ENCODE measurements at regions not wholly inside any gene's neighbourhood (a gene's known extent, or its start where the extent isn't known, plus 50 kb on each side); places are given as distances from the start of the nearest gene placed in this dataset.
"Not testable (repeated sequence)": the region's sequence is repeated elsewhere in the genome, so short reads cannot be mapped to it uniquely, and the experiment has no call there.

- DNase-seq (ENCODE audit: low read depth, low spot score), result no peak
These were observed 277.0 kb upstream of the ZEB2 start for GRCh38 chr2:144796936-144797335.

- no peak for DNase-seq (ENCODE audit: low read depth, low spot score)
These were observed 276.2 kb upstream of the ZEB2 start for GRCh38 chr2:144796164-144796563.

DNA sequence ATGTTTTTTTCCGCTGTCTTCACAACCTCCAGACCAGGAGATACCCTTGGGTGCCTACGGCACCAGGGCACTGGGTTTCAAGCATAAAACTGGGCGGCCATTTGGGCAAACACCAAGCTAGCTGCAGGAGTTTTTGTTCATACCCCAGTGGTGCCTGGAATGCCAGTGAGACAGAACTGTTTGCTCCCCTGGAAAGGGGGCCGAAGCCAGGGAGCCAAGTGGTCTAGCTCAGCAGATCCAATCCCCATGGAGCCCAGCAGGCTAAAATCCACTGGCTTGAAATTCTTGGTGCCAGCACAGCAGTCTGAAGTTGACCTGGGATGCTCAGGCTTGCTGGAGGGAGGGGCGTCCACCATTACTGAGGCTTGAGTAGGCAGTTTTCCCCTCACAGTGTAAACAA lies 265.3 kb upstream of the ZEB2 start:
- DNase-seq (ENCODE audit: low read depth, low spot score), result no peak

- DNase-seq (ENCODE audit: low read depth, low spot score), result no peak
These were observed 261.1 kb upstream of the ZEB2 start for GRCh38 chr2:144780983-144781382.

- DNase-seq (ENCODE audit: low read depth, low spot score), result no peak
These were observed 256.8 kb upstream of the ZEB2 start for GRCh38 chr2:144776766-144777165.

DNA sequence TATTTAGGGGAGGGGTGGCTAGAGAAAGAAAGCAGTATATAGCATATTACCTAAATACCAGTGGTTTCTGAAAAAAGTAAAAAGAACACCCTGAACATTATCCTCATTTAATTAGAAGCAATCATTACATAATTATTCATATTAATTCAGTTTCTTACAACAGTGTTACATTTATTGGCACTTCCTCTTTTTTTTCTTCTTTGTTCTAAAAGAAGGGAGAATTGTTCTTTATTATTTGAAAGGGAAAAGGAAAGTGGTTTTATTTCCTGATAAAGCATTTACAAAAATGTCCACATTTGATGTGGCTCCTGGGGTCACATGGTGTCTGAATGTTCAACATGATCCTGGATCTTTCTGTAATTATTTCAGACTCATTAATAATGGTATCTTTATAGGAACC lies 254.9 kb upstream of the ZEB2 start:
- DNase-seq (ENCODE audit: low read depth, low spot score), result no peak

DNA sequence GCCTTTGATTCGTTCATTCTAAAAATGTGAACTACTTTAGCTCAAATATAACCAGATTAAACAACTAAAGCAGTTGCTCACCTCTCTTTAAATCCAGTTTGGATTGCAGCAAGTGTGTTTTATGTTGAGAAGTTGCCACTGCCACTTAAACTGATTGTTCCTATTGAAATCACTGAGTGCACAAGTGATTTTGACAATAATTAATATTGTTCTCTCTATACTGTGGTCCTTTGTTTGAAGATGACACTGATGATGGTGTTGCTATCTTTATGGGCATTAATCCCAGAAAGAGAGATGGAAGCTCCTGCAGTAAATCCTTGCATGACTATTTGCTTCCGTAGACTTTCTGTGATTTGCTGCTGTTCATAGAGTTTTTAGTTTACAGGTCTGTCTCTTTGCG lies 251.4 kb upstream of the ZEB2 start:
- no peak for DNase-seq (ENCODE audit: low read depth, low spot score)

DNA sequence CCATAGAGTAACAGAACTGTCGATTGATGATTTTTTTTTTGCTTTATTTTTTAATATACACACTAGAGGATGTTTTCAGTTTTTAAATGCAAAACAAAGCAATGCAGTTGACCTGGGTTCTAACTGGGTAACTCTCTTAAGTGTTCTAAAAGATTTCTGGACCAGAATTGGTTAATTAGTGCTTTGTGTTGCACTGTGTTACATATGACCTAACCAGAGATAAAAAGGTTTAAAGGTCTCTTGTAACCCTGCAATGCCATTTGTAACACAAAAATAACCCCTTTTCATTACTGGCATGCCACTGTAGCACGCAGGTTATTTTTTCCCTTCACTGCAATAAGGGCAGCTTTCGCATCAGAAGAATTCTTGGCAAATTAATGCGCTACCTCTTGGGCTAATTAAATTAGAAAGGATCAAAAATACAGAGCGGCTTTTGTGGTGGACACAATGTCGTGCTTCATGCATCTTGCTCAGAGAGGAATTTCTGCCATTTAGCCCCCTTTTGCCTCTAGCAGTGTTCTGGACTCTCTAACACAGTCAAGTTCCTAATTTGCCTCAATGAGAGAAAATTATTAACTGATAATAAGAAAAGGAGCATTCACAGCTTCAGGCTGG lies 250.8 kb upstream of the ZEB2 start:
- no peak for DNase-seq (ENCODE audit: low read depth, low spot score)

- not testable (repeated sequence) for DNase-seq (ENCODE audit: low read depth, low spot score)
These were observed 241.0 kb upstream of the ZEB2 start for GRCh38 chr2:144760939-144761338.

DNA sequence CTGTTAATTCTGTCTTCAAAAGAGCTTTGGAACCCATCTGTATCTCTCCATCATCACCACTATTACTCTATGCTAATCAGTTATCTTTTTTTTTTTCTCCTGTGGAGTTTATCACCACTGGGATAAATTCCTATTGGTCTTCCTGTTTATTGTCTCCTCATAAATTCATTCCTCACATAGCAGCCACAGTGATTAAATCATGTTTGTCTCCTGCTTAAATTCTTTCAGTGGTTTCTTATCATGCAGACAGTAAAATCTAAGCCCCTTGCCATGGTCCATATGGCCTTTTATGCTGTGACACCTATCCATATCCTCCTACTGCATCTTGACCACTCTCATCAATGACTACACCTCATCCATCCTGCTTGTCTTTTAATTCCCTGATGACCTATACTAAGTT lies 239.8 kb upstream of the ZEB2 start:
- DNase-seq (ENCODE audit: low read depth, low spot score), result no peak

DNA sequence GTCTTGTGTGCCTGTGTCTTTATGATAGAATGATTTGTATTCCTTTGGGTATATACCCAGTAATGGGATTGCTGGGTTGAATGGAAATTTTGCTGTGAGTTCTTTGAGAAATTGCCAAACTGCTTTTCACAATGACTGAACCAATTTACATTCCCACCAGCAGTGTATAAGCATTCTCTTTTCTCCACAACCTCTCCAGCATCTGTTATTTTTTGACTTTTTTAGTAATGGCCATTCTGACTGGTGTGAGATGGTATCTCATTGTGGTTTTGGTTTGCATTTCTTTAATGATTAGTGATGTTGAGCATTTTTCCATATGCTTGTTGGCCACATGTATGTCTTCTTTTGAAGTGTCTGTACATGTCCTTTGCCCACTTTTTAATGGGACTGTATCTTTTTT lies 238.3 kb upstream of the ZEB2 start:
- not testable (repeated sequence) for DNase-seq (ENCODE audit: low read depth, low spot score)

DNA sequence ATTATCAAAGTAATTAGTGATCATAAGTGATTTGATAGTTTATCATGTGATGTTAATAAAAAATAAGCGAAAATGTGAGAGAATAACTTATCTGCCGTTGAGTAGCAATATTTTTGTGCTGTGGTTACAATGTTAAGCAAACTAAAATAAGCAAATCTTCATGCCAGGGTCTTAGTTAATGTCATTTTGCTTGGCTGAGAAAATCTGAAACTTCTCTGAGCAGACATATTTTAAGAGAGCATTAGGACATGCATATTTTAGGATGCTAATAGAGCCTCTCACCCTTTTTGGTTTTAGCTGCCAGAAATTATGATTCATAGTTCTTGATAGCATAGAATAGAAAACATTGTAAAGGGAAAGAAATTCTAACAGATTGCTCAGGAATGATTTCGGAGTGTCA lies 233.5 kb upstream of the ZEB2 start:
- no peak for DNase-seq (ENCODE audit: low read depth, low spot score)

DNA sequence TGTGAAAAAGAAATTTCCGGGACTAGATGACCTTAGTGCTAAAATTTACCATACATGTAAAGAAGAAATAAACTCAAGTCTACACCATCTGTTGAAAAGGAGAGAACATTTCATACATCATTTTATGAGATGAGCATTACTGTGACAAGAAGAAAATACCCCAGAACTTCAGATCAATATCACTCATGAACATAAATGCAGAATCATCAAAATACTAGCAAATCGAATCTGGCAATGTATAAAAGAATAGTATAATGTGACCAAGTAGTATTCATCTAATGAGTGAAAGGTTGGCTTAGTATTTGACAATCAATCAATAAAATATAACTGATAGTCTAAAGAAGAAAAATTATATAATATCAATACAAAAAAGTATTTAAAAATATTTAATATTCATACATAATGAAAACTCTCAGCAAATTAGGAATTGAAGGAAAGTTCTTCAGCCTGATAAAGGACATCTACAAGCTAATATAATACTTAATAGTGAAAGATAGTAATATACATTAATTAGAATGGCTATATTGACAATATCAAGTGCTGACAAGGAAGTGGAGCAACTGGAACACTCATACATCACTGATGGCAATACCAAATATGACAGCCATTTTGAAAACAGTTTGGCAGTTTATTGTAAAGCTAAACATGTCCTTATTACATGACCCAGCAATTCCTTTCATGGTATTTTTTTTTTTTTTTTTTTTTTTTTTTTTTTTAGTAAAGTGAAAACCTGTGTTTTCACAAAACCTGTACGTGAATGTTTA lies 231.4 kb upstream of the ZEB2 start:
- no peak for DNase-seq (ENCODE audit: low read depth, low spot score)

DNA sequence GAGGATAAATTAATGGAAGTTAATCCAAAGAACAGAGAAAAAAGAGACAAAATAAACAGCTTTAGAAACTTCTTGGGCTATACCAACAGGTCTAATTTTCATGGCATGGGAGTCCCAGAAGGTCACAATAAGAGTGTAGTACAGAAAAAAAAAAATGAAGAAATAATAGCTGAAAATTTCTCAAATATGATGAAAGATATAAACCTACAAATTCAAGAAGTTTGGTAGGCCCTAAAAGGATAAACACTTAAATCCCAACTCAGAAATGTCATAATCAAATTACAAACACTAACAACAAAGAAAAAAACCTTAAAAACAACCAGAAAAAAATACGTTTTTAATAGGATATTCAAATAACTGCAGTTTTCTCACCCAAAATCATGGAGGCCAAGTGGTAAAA lies 229.3 kb upstream of the ZEB2 start:
- no peak for DNase-seq (ENCODE audit: low read depth, low spot score)

- no peak for DNase-seq (ENCODE audit: low read depth, low spot score)
These were observed 228.5 kb upstream of the ZEB2 start for GRCh38 chr2:144748443-144748842.

GRCh38 chr2:144747571-144747970 lies 227.7 kb upstream of the ZEB2 start:
- no peak for DNase-seq (ENCODE audit: low read depth, low spot score)

- DNase-seq (ENCODE audit: low read depth, low spot score), result no peak
These were observed 225.5 kb upstream of the ZEB2 start for GRCh38 chr2:144745424-144745823.

DNA sequence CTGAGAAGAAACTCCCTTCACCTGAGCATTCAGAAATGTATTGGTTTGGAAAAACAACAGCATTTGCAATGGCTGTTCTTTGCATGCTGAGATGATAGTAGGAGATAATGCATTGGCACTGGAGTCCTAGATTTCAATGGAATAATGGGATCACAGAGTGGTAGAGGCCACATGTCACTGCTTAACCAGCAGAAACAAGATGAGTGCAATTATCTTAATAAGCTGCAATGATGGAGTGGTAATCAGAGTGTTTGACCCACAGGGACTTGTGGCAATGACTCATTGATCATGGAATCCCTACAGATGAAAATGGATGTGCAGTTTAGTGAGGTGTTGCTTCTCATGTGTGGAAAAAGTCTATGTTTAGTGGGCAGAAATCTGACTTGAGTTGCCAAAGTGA lies 218.8 kb upstream of the ZEB2 start:
- DNase-seq (ENCODE audit: low read depth, low spot score), result no peak

GRCh38 chr2:144730711-144731110 lies 210.8 kb upstream of the ZEB2 start:
- no peak for DNase-seq (ENCODE audit: low read depth, low spot score)

GRCh38 chr2:144724460-144724859 lies 204.5 kb upstream of the ZEB2 start:
- not testable (repeated sequence) for DNase-seq (ENCODE audit: low read depth, low spot score)

DNA sequence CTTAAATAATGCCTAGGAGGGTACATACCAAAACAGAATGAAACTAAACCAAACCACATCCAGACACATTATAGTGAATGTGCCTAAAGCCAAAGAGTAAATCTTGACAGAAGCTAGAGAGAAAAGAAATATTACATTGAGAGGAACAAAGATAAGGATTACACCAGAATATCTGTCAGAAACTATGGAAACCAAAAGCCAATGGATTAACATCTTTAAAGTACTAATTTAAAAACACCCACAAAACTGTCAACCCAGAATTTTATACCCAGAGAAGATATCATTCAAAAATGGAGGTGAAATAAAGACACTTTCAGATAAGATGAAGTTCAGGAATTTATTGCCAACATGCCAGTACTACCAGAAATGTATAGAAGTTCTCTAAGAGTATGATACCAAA lies 198.5 kb upstream of the ZEB2 start:
- no peak for DNase-seq (ENCODE audit: low read depth, low spot score)

DNA sequence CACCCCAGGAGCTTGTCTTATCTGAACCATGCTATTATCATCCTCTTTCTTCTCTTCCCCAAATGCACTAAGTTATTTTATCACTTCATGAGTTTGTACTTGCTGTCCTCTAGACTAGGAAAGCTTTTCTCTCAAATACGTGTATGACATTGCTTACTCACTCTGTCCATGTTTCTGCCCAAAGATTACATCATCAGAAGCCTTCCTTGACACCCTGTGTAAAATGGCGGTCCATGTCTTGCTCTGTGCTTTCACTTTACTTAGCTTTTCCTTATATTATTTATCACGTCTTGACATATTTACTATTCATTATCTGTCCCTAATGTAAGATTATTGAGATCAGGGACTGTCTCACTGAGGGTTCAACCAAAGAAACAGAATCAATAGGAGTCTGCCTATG lies 196.1 kb upstream of the ZEB2 start:
- no peak for DNase-seq (ENCODE audit: low read depth, low spot score)

- no peak for DNase-seq (ENCODE audit: low read depth, low spot score)
These were observed 193.5 kb upstream of the ZEB2 start for GRCh38 chr2:144713410-144713809.

DNA sequence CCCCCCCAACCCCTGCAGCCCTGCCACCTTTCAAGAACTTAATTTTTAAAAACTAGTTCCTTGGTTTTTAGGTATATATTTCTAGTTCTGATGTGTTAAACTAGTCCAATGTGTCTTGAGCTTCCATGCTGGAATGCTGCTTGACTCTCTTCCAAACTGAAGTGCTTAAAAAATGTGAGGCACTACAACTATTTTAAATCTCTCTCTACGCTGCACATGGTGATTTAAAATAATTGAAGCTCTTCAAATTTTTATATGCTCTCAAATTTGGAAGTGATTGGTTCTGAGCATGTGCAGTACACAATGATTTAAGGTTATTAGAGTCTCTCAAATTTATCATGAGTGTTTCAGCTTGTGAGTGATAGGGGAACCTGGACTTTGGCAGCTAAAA lies 192.6 kb upstream of the ZEB2 start:
- DNase-seq (ENCODE audit: low read depth, low spot score), result no peak
